Stimulated activated CD8-positive, alpha-beta memory T cell treated with anti-CD3 and anti-CD28 coated beads, Interleukin-4, amount 100 ng/mL, for 1 hour (primary cell): ENCODE measurements at regions not wholly inside any gene's neighbourhood (a gene's known extent, or its start where the extent isn't known, plus 50 kb on each side); places are given as distances from the start of the nearest gene placed in this dataset.
"Not testable (repeated sequence)": the region's sequence is repeated elsewhere in the genome, so short reads cannot be mapped to it uniquely, and the experiment has no call there.

Experiments used
- DNase-seq, 2 donors: peaks; one replicate each; pipeline ENCODE4 v3.0.0-alpha.2; 2020; ENCODE audit warnings: low read depth in 2 of 2, low spot score in 1 of 2

- DNase-seq: no peak
These were observed 222.4 kb downstream of the KCTD12 start for GRCh38 chr13:76663592-76664335.

- not testable (repeated sequence) for DNase-seq
These were observed 227.1 kb downstream of the KCTD12 start for GRCh38 chr13:76659074-76659473.

GRCh38 chr13:76656500-76656899, 229.7 kb downstream of the KCTD12 start:
- no peak for DNase-seq

- DNase-seq: no peak
These were observed 230.1 kb downstream of the KCTD12 start for GRCh38 chr13:76656056-76656455.

- no peak for DNase-seq
These were observed 231.9 kb downstream of the KCTD12 start for GRCh38 chr13:76654263-76654662.

GRCh38 chr13:76651286-76651685, 234.9 kb downstream of the KCTD12 start:
- no peak for DNase-seq

GRCh38 chr13:76647550-76647949, 238.7 kb downstream of the KCTD12 start:
- DNase-seq: no peak

GRCh38 chr13:76646946-76647345, 239.3 kb downstream of the KCTD12 start:
- no peak for DNase-seq

- DNase-seq: no peak
These were observed 240.6 kb downstream of the KCTD12 start for GRCh38 chr13:76645632-76646031.

- no peak for DNase-seq
These were observed 241.3 kb downstream of the KCTD12 start for GRCh38 chr13:76644906-76645305.

GRCh38 chr13:76643596-76643995, 242.6 kb downstream of the KCTD12 start:
- no peak for DNase-seq

- no peak for DNase-seq
These were observed 245.1 kb downstream of the KCTD12 start for GRCh38 chr13:76641056-76641455.

- no peak for DNase-seq
These were observed 247.3 kb downstream of the KCTD12 start for GRCh38 chr13:76638882-76639281.

GRCh38 chr13:76638181-76638580, 248.0 kb downstream of the KCTD12 start:
- no peak for DNase-seq

GRCh38 chr13:76637641-76638141, 248.5 kb downstream of the KCTD12 start:
- DNase-seq: no peak

- no peak for DNase-seq
These were observed 249.4 kb downstream of the KCTD12 start for GRCh38 chr13:76636829-76637228.

- no peak for DNase-seq
These were observed 250.7 kb downstream of the KCTD12 start for GRCh38 chr13:76635232-76636230.

- DNase-seq: no peak
These were observed 251.6 kb downstream of the KCTD12 start for GRCh38 chr13:76634431-76635191.

- DNase-seq: no peak
These were observed 253.7 kb downstream of the KCTD12 start for GRCh38 chr13:76632401-76633044.

- no peak for DNase-seq
These were observed 255.5 kb downstream of the KCTD12 start for GRCh38 chr13:76630629-76631230.
